Aorta (tissue), 5 donors: ENCODE measurements at regions not wholly inside any gene's neighbourhood (a gene's known extent, or its start where the extent isn't known, plus 50 kb on each side); places are given as distances from the start of the nearest gene placed in this dataset.

Experiments used
- ATAC-seq: fragments of 200-7000 bp; cut with Tn5 transposase; one replicate; pipeline ENCODE4 v1.9.1; 2022; ENCODE audit warnings: moderate library complexity; ENCODE audit not compliant: low FRiP score
- DNase-seq, 2 donors: peaks; one replicate each; pipeline ENCODE4 v3.0.0-alpha.2; 2020
- H3K27ac ChIP-seq, 2 donors: one replicate each; pipeline ENCODE4 v1.5.1; 2013; ENCODE audit warnings: low read length in 2 of 2, mild to moderate bottlenecking in 2 of 2, moderate library complexity in 2 of 2, control low read depth in 1 of 2, inconsistent platforms in 1 of 2, low read depth in 1 of 2
- H3K27me3 ChIP-seq, 2 donors: one replicate each; pipeline ENCODE4 v1.6.1; 2013; ENCODE audit warnings: control low read depth in 1 of 2, low read length in 1 of 2, mild to moderate bottlenecking in 1 of 2, moderate library complexity in 1 of 2; ENCODE audit not compliant: insufficient read depth in 2 of 2, control insufficient read depth in 1 of 2
- H3K36me3 ChIP-seq, 2 donors: one replicate each; pipeline ENCODE4 v1.6.1; 2013; ENCODE audit warnings: control low read depth in 1 of 2, low read length in 1 of 2, mild to moderate bottlenecking in 1 of 2; ENCODE audit not compliant: insufficient read depth in 2 of 2, control insufficient read depth in 1 of 2
- H3K4me1 ChIP-seq, 2 donors: one replicate each; pipeline ENCODE4 v1.6.1; 2013; ENCODE audit warnings: low read length in 2 of 2, control low read depth in 1 of 2, mild to moderate bottlenecking in 1 of 2, moderate library complexity in 1 of 2; ENCODE audit not compliant: insufficient read depth in 2 of 2, control insufficient read depth in 1 of 2
- H3K4me3 ChIP-seq, 2 donors: one replicate each; pipeline ENCODE4 v1.5.1; 2013; ENCODE audit warnings: low read length in 2 of 2, control low read depth in 1 of 2, mild to moderate bottlenecking in 1 of 2
- H3K9me3 ChIP-seq: one replicate; pipeline ENCODE4 v1.6.1; 2013; ENCODE audit warnings: mild to moderate bottlenecking, low read length; ENCODE audit not compliant: control insufficient read depth
- WGBS, 2 donors: extraction: QIAGEN DNeasy Blood & Tissue Kit; methylation state at CpG; one replicate each; pipeline ENCODE4 v1.1.7; 2013; 5-methylcytosine and 5-hydroxymethylcytosine counted together
- intact Hi-C, 2 donors: fragments of 100-400 bp; cut with DNase I; formaldehyde crosslinking; loops; one replicate each; pipeline versions ENCODE4 v1.14.2 to v1.15.0; 2022
- donor health status: healthy with polysubstance abuse.
- donor health status: Bipolar disorder and iron deficiency.
- donor health status: DM: no; HTN: no; CAD: no.
- donor health status: DM: no; HTN: no; CAD: no.
- donor health status: DM: yes; HTN: yes; CAD: no.

- Histone ChIP-seq H3K4me1 (no peaks in the 10 kb centered on the region), H3K27me3 (no peaks in the 10 kb centered on the region), H3K27ac (no peak overlapping the region), H3K9me3 (no peaks in the 10 kb centered on the region), H3K4me3 (no peak overlapping the region), H3K36me3 (no peaks in the 10 kb centered on the region)
- ATAC-seq: no peak
- WGBS, 2 donors: 90 to 92% methylated on average over 13 of the region's 13 CpGs
- DNase-seq: no peak
- intact Hi-C loops: no loop called here
Observed at GRCh38 chr6:163806755-163807499, 392.4 kb downstream of the QKI start.

DNA sequence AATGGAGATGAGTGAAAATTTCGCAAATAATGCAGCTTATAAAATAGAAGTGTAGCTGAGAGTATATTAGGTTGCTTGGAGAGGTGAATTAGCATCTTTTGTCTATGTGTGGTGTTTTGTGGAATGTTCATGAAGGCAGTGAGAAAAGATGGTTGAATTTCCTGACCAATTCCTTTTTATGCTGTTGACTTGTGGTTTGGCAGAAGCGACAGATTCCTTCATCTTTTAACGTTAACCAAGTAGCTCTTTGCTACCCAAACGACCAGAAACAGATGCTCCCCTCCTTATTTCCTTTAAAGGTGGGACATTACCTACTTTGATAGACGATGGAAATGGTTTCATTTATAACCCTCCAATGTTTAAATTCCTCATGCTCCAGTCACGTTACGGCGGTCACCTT, 390.5 kb downstream of the QKI start:
- ATAC-seq (no peak), DNase-seq (no peak)
- Histone ChIP-seq H3K27ac (no peak overlapping the region), H3K27me3 (peaks cover 0 to 2% of the 10 kb centered on the region in 2 donors), H3K4me3 (no peak overlapping the region), H3K36me3 (no peaks in the 10 kb centered on the region), H3K9me3 (no peaks in the 10 kb centered on the region), H3K4me1 (no peaks in the 10 kb centered on the region)
- intact Hi-C loops: no loop called here
- WGBS, 2 donors: 73 to 79% methylated on average over 8 of the region's 8 CpGs

DNA sequence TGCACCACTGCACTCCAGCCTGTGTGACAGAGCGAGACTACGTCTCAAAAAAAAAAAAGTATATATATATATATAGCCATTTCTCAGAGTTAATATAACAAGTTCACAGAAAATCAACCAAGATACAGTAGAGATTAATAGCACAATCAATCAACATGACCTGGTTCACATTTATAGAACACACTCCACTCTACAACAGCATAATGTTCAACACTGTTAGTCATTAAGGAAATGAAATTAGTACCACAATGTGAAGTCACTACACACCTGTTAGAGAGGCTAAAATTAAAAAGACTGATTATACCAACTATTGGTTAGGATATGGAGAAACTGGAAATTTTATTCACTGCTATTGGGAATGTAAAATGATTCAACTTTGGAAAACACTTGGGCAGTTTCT, 387.7 kb downstream of the QKI start:
- Histone ChIP-seq H3K9me3 (no peaks in the 10 kb centered on the region), H3K27me3 (peaks cover 0 to 3% of the 10 kb centered on the region in 2 donors), H3K4me3 (no peak overlapping the region), H3K4me1 (no peaks in the 10 kb centered on the region), H3K36me3 (no peaks in the 10 kb centered on the region), H3K27ac (no peak overlapping the region)
- no peak for ATAC-seq
- 81 to 89% methylated on average over 2 of the region's 2 CpGs for WGBS, 2 donors
- DNase-seq: no peak
- intact Hi-C loops: no loop called here

DNA sequence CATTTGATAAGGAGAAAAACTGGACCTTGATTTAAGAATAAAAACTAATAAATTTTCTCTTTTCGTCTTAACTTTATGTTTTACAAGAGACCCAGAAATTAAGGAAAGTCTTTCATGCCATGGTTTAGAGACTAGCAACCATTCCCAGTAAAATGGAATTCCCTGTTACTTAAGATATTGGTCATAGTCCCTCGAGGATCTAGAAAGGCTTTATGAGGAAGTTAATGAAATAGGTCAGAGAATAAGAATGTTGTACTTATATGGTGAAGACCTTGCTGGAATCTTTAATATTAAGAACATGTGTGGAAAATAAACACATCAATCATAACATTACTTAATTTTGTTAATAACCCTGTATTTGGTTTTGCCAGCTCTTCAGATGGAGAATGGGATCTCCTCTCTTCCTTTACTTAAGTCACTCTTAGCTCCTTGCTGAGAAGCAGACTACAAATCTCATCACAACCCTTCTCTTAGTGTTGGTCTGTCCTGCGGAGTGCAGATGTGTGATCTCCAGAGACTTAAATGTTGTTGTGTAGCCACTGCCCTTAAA, 382.9 kb downstream of the QKI start:
- intact Hi-C loops: no loop called here
- ATAC-seq (no peak), DNase-seq (no peak)
- no peaks in the 10 kb centered on the region for H3K4me1 ChIP-seq
- H3K27me3 ChIP-seq: peaks cover 0 to 3% of the 10 kb centered on the region in 2 donors
- H3K27ac ChIP-seq: no peak overlapping the region
- H3K9me3 ChIP-seq: no peaks in the 10 kb centered on the region
- H3K4me3 ChIP-seq: no peak overlapping the region
- 70 to 72% methylated on average over 3 of the region's 3 CpGs for WGBS, 2 donors
- no peaks in the 10 kb centered on the region for H3K36me3 ChIP-seq

- no peaks in the 10 kb centered on the region for H3K27me3 ChIP-seq
- ATAC-seq: no peak
Observed at GRCh38 chr6:163793011-163793983, 378.8 kb downstream of the QKI start.

GRCh38 chr6:163790266-163790840, 375.8 kb downstream of the QKI start:
- intact Hi-C loops: no loop called here
- H3K27ac ChIP-seq: no peak overlapping the region

More at GRCh38 chr6:163793011-163793983, 378.8 kb downstream of the QKI start:
- Histone ChIP-seq H3K4me3 (no peak overlapping the region), H3K4me1 (no peaks in the 10 kb centered on the region), H3K9me3 (no peaks in the 10 kb centered on the region), H3K27ac (no peak overlapping the region), H3K36me3 (no peaks in the 10 kb centered on the region)
- 50 to 57% methylated on average over 4 of the region's 4 CpGs for WGBS, 2 donors
- intact Hi-C loops: no loop called here
- no peak for DNase-seq

DNA sequence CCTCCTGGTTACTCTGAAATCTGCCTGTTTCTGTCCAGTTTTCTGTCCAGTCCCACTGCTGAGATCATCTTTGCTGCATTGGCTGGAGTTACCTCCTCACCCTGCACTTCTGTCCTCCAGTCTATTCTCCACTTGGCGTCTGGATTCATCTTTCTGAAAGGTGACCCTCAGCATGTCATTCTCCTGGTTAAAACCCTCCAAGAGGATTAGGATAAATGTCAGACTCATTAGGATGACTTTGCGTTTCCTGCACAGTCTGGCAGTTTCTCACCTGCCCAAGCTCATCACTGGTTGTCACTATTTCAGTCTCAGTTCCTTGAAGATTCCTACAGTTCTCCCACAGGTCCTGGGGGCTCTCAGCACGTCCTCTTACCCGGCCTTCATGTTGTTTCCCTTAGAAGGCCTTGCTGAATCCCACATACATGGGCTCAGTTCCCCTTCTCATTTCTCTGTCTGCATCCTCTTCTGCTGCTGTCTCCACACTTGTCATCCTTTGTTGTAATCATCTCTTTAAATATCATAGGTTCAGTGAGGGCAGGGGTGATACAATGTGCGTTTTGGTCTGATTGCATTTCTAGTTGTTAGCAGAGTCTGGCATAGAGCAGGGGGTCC, 374.8 kb downstream of the QKI start:
- Histone ChIP-seq H3K27me3 (no peaks in the 10 kb centered on the region), H3K4me3 (no peak overlapping the region), H3K4me1 (no peaks in the 10 kb centered on the region), H3K27ac (no peak overlapping the region), H3K36me3 (no peaks in the 10 kb centered on the region), H3K9me3 (no peaks in the 10 kb centered on the region)
- ATAC-seq (no peak), DNase-seq (no peak)
- 86 to 90% methylated on average over 5 of the region's 5 CpGs for WGBS, 2 donors
- intact Hi-C loops: no loop called here

More at GRCh38 chr6:163790266-163790840, 375.8 kb downstream of the QKI start:
- H3K4me3 ChIP-seq: no peak overlapping the region
- H3K36me3 ChIP-seq: no peaks in the 10 kb centered on the region
- H3K27me3 ChIP-seq: no peaks in the 10 kb centered on the region
- DNase-seq (no peak), ATAC-seq (no peak)
- no peaks in the 10 kb centered on the region for H3K4me1 ChIP-seq
- 26 to 36% methylated on average over 5 of the region's 5 CpGs for WGBS, 2 donors
- H3K9me3 ChIP-seq: no peaks in the 10 kb centered on the region

DNA sequence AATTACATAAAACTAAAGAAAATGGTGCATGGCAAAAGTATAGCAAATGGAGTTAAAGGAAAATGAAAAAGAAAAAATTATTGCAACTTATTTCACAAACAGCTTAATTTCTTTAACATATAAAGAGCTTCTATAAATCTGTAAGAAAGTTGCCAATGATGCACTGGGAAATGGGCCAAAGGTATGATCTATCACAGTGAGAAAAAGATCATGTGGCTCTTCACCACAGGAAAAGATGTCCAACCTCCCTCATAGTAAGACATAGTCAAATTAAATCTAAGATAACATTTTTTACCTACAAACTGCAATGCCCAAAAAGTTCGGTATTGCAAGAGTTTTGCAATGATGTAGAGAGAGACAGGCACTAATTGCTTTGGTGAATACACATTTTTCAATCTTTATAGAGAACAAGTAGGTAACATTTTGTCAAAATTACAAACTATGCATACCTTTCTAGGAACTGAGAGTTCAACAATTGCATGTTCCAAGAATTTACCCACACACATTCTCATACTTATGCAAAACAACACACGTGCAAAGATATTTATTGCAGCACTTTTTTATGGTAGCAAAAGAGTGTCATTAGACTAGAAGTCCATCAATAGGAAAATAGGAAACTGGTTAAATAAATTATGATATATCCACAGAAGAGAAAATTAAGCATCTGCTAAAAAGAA, 372.6 kb downstream of the QKI start:
- WGBS, 2 donors: 42 to 44% methylated on average over 2 of the region's 2 CpGs
- intact Hi-C loops: no loop called here
- ATAC-seq: no peak

More for the DNA sequence above, 372.6 kb downstream of the QKI start:
- no peaks in the 10 kb centered on the region for H3K9me3 ChIP-seq
- no peaks in the 10 kb centered on the region for H3K27me3 ChIP-seq
- no peak overlapping the region for H3K27ac ChIP-seq
- H3K4me3 ChIP-seq: no peak overlapping the region
- H3K36me3 ChIP-seq: no peaks in the 10 kb centered on the region
- DNase-seq: no peak
- no peaks in the 10 kb centered on the region for H3K4me1 ChIP-seq
